Bronchial epithelial cell (primary cell): ENCODE measurements at regions not wholly inside any gene's neighbourhood (a gene's known extent, or its start where the extent isn't known, plus 50 kb on each side); places are given as distances from the start of the nearest gene placed in this dataset.

Experiments used
- DNase-seq: peaks from one replicate; pipeline ENCODE4 v3.0.0-alpha.2; 2010; ENCODE audit warnings: low read depth
- FAIRE-seq: peaks from 2 replicates; lab custom pipeline; 2011; peaks lifted over from hg19 to GRCh38; lab: Jason Lieb, UNC
- H3K27me3 ChIP-seq: 2 replicates; pipeline ENCODE4 v1.5.1; 2011; ENCODE audit warnings: low read length; ENCODE audit not compliant: control insufficient read depth, insufficient read depth
- H3K36me3 ChIP-seq: 2 replicates; pipeline ENCODE4 v1.5.1; 2011; ENCODE audit warnings: low read length; ENCODE audit not compliant: control insufficient read depth, insufficient read depth
- H3K4me3 ChIP-seq: 2 replicates; pipeline ENCODE4 v1.5.1; 2011; ENCODE audit warnings: mild to moderate bottlenecking, low read depth, low read length, control low read depth
- CTCF ChIP-seq: IDR thresholded peaks from 2 replicates; pipeline ENCODE4 v1.5.1; 2011; ENCODE audit warnings: mild to moderate bottlenecking, moderate library complexity, low read length, control low read depth, inconsistent platforms; ENCODE audit not compliant: insufficient read depth, severe bottlenecking

DNA sequence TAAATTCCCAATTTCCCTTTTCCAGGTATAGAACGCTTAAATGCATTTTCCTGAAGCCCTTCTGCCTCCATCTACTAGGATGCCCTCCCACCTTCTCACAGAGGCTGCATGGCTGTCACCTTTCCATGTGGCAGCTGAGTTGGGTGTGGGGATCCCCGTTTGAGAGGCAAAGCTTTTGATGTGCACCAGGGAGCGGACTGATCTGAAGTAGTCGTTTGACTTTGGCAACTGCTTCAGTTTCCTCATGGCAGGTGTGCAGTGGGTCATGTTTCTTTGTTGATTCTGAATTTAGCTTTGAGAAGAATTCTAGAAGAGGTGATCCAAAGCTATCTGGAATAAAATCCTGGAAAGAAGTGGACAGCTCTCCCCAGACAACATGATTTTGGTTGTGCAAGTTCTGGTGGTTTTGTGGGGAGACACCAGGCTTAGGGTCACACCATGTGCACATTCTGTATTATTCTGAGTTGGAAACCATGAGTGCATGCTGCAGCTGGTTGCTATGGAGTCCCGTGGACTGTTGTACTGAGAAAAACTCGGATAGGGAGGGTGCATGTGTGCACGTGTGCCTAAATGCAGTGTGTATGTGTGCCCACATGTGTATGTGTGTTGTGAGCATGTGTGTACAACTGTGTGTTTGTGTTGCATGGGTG, 63.5 kb downstream of the GADD45G start:
- Histone ChIP-seq H3K4me3 (no peak overlapping the region), H3K27me3 (no peaks in the 10 kb centered on the region), H3K36me3 (no peaks in the 10 kb centered on the region)
- no peak for TF ChIP-seq CTCF
- DNase-seq = no peak
- FAIRE-seq = peak; percentile 84

- TF ChIP-seq CTCF = no peak
- FAIRE-seq (no peak), DNase-seq (no peak)
- no peak overlapping the region for H3K4me3 ChIP-seq
- no peaks in the 10 kb centered on the region for H3K36me3 ChIP-seq
- H3K27me3 ChIP-seq = no peaks in the 10 kb centered on the region
Measured at GRCh38 chr9:89668866-89669246, 64.0 kb downstream of the GADD45G start.

- DNase-seq (no peak), FAIRE-seq (no peak)
- no peaks in the 10 kb centered on the region for H3K27me3 ChIP-seq
- H3K36me3 ChIP-seq = no peaks in the 10 kb centered on the region
- no peak overlapping the region for H3K4me3 ChIP-seq
- no peak for TF ChIP-seq CTCF
Measured at GRCh38 chr9:89669361-89669842, 64.6 kb downstream of the GADD45G start.

GRCh38 chr9:89670114-89670513, 65.3 kb downstream of the GADD45G start:
- FAIRE-seq = no peak
- Histone ChIP-seq H3K4me3 (no peak overlapping the region), H3K27me3 (no peaks in the 10 kb centered on the region), H3K36me3 (no peaks in the 10 kb centered on the region)
- TF ChIP-seq CTCF = no peak
- no peak for DNase-seq

GRCh38 chr9:89670801-89671434, 66.1 kb downstream of the GADD45G start:
- FAIRE-seq (no peak), DNase-seq (no peak)
- no peak for TF ChIP-seq CTCF
- Histone ChIP-seq H3K36me3 (no peaks in the 10 kb centered on the region), H3K27me3 (no peaks in the 10 kb centered on the region), H3K4me3 (no peak overlapping the region)
